ENCODE measurements at regions not wholly inside any gene's neighbourhood (a gene's known extent, or its start where the extent isn't known, plus 50 kb on each side); places are given as distances from the start of the nearest gene placed in this dataset.

DNA sequence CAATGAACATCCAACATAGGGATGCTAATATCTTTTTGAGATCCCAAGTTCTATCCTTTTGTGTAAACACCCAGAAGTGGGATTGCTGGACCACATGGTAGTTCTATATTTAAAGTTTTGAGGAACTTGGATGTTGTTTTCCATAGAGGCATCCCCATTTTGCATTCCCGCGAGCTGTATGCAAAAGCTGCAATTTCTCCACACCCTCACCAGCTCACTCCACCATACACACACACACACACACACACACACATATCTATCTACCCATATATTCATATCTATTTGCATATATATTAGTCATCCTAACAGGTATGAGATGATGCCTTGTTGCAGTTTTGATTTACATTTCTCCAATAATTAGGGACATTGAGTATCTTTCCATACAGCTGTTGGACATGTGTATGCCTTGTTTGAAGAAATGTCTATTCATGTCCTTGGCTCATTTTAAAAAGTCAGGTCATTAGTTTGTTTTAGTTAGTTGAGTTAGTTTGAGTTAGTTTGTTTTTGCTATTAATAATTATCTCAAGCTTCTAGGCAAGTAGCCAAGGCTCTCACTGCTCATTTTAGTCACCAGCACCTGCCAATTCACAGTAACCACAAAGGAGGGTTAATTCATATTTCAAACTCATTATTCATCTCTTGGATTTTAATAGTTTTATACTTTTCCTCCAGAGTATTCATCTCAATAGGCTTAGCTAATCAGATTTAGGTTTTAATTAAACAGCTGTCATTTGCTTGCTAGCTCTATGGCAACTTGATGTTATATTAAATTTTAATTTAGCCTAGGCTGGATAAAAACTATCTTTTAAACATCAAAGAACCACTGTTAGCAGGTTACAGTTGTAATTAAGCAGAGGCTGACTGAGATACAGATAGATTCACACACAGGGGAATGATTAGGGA is 1435.9 kb upstream of the TMEM132C start:
- no peak for DNase-seq (ENCODE audit: low spot score)

GRCh38 chr12:126837697-126838096 is 1429.3 kb upstream of the TMEM132C start:
- no peak for DNase-seq (ENCODE audit: low spot score)

DNA sequence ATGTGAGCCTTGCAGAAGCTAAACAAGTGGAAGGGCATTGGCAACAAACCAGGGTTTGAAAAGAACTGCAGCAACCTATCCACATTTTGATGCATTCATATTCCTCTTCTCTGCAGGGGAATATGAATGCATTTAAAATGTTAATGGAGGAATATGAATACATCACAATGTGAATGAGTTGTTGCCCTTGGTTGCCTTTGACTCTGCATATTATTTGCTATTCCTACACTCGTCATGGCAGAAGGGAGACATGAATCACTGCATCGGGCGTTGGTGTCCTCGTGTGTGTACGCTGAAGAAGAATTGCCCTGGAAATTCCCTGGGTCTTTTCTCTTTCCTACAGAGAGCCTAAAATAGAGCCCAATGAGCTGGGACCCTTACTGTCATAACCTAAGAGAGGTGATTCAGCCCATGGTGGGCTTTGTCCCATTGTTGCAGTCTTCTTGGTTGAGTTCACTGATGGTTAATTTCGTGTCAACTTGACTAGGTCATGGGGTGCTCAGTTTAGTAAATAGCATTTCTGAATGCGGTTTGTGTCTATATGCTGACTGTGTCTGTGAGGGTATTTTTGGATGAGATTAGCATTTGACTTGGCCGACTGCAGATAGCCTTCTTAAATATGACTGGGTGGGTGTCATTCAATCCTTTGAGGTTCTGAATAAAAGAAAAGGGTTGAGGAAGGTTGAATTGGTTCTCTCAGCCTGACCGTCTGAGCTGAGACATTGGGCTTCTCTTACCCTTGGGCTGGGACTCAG is 1422.9 kb upstream of the TMEM132C start:
- no peak for DNase-seq (ENCODE audit: low spot score)

GRCh38 chr12:126847005-126847629 is 1419.9 kb upstream of the TMEM132C start:
- no peak for DNase-seq (ENCODE audit: low spot score)

DNA sequence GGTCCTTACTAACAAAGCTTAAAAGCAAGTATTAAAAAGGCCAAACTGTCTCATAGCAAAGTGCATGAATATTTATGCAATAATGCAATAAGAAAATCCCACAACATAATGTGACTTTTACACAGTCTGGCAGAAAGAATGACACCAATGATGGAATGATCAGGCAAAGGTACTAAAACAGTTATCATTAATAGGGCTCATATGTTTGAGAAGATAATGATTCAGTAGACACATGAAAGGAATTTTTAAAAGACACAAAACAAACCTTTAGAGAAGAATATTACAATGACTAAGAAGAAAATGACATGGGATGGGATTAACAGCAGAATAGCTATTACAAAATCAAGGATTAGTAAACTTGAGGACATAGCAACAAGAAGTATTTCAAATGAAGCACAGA is 1411.2 kb upstream of the TMEM132C start:
- no peak for DNase-seq (ENCODE audit: low spot score)

- DNase-seq (ENCODE audit: low spot score), result no peak
Observed at GRCh38 chr12:126856958-126857357, 1410.0 kb upstream of the TMEM132C start.

DNA sequence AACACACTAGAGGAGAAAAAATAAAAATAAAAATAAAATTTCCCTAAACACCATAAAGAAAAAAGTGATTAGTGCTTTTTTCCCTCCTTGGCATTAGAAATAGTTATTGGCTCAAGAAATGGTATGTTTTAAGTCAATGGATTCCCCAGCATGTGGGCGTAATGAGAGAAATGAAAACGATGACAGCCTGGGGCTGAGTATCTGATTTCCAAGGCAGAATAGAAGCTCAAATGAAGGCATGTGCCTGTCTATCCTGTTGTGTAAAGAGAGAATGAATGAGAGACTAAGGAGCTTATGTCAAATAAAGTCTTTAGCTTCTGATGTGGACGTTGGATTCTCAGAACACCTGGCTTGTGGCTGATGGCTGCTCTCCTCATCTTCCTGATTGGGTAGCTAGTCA is 1408.4 kb upstream of the TMEM132C start:
- no peak for DNase-seq (ENCODE audit: low spot score)

GRCh38 chr12:126860210-126860609 is 1406.8 kb upstream of the TMEM132C start:
- no peak for DNase-seq (ENCODE audit: low spot score)

GRCh38 chr12:126862500-126862899 is 1404.5 kb upstream of the TMEM132C start:
- no peak for DNase-seq (ENCODE audit: low spot score)

DNA sequence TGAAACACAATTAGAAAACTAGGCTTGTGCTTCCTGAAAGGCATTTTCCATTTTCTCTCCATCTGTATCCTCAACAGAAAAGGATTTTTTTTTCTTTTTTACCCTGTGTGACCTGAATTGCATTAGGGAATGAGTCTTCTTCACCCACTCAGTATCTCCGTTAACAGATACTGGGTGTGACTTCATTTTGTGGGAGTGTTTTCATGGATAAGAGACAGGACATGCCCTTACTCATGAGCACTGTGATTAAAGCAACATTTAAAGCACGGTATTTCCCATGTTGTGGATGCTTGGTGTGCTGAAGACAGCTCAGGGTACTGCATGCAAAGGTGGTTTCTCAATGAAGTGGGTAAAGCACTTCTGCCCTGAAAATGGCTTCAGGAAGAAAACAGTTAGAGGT is 1397.3 kb upstream of the TMEM132C start:
- no peak for DNase-seq (ENCODE audit: low spot score)

GRCh38 chr12:126873701-126874100 is 1393.3 kb upstream of the TMEM132C start:
- DNase-seq (ENCODE audit: low spot score), result no peak

DNA sequence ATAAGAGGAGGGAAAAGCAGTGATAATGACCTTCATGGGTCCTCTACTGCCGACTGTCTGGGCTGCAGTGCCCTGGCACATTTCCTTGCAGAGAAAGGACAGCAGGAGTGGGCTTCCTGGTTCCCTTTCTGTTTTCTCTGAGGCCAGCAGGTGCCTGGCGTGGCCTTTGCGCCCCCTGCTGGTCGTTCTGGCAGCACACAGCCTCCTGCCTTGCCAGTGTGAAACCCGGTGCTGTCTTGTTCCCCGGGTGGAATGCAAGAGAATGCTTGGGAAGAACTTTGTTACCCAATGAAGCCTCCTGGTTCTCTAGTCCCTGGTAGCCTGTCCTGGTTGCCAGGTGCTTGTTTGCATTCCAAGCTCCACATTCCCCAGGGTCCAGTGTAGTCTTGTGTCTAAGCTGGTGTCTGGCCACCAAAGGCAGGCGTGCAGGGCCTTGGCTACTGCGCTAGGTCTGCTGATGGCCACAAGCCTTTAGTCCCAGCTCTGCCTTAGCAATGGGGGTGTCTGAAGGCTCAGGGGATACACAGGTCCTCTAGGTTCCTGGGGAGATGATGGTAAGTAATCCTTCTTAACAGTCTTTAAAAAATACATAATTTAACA is 1392.4 kb upstream of the TMEM132C start:
- peak; percentile 13 for DNase-seq (ENCODE audit: low spot score)

GRCh38 chr12:126879842-126880241 is 1387.1 kb upstream of the TMEM132C start:
- DNase-seq (ENCODE audit: low spot score), result no peak

- DNase-seq (ENCODE audit: low spot score), result peak; percentile 14
Observed at GRCh38 chr12:126883697-126884096, 1383.3 kb upstream of the TMEM132C start.

- DNase-seq (ENCODE audit: low spot score), result no peak
Observed at GRCh38 chr12:126889501-126889900, 1377.5 kb upstream of the TMEM132C start.

DNA sequence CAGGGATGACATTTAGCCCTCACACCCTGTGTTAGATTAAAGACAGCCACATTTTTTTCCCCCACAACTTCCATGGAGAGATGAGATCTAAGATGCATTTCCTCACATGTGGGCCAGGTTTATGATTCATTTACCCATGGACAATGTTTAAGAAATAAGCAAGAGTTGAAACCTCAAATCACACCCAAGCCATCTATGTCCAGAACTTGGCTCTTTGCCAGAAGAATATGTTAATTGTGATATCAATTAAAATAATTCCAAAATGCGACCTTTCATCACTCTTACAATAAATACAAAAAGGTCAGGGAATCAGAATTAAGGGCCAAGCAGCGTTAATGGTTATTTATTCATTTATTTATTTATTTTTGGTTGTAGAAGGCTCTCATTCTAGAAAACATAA is 1376.9 kb upstream of the TMEM132C start:
- no peak for DNase-seq (ENCODE audit: low spot score)

DNA sequence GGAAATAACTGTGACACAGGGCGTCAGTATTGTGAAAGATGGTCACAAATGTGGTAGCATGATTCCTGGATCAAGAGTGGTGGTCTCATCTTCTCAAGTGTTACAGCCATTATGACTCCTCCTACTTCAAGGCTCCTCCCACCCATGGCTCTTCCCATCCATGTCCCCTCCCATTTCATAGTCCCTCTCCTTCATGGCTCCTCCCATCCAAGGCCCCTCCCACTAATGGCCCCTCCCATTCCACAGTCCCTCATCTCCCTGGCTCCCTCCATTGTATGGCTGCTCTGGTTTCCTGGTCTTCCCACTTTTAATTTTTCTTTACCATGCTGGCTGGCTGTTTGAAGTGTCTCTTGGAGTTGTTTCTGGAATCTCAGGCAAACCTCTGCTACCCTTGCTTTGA is 1375.2 kb upstream of the TMEM132C start:
- DNase-seq (ENCODE audit: low spot score), result no peak

DNA sequence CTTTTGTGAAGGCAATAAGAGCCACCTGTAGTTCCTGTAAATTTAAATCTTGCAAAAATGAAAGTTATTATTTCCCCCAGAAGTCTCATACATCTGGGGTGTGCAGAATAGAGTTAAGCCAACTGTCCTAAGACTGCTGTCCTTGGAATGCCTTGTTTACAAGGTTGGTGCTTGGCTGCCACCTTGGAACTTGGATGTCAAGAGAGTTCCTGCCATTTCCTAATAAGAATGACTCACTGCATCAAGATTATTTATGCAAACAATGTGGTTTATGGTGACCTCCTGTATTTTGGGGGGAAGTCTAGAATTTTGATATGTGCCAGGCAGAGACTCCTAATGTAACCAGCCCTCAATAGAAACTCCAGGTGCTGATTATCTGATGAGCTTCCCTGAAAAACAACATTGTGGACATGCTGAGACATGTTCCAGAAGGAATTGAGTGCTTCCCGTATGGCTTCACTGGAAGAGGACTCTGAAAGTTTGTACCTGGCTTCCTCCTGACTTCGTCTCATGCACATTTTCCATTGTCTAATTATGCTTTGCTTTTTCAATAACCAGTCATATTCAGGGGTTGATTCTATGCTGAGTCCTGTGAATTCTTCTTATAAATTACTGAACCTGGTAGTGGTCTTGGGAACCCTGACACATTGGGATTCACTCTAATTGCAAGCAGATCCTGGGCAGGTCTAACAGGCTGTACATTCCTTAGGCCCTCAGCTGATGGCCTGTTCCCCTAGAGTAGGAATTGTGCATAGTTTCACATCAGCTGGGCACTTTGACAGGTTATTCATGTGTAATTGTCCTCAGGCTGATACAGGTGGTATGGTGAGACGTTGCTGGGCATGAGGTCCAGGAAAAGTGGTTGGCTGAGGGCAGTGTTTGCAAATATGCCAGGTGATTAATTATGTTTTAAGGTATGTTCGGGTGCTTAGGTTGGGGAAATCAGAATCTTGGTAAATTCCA is 1370.7 kb upstream of the TMEM132C start:
- no peak for DNase-seq (ENCODE audit: low spot score)

GRCh38 chr12:126897102-126897501 is 1369.9 kb upstream of the TMEM132C start:
- no peak for DNase-seq (ENCODE audit: low spot score)

GRCh38 chr12:126897778-126898177 is 1369.2 kb upstream of the TMEM132C start:
- DNase-seq (ENCODE audit: low spot score), result no peak

- DNase-seq (ENCODE audit: low spot score), result no peak
Observed at GRCh38 chr12:126898562-126898961, 1368.4 kb upstream of the TMEM132C start.
